Breast epithelium (tissue), 3 donors: ENCODE measurements at regions not wholly inside any gene's neighbourhood (a gene's known extent, or its start where the extent isn't known, plus 50 kb on each side); places are given as distances from the start of the nearest gene placed in this dataset.
"Not testable (repeated sequence)": the region's sequence is repeated elsewhere in the genome, so short reads cannot be mapped to it uniquely, and the experiment has no call there.

Source experiments
- CTCF ChIP-seq, 3 donors: fragments of 450-650 bp; IDR thresholded peaks; one replicate each; pipeline ENCODE4 v1.5.1; 2016 to 2017; ENCODE audit warnings: antibody characterized with exemption in 3 of 3, mild to moderate bottlenecking in 3 of 3, moderate library complexity in 3 of 3
- POLR2A ChIP-seq: fragments of 450-650 bp; IDR thresholded peaks from one replicate; pipeline ENCODE4 v1.6.1; 2016; ENCODE audit warnings: antibody characterized with exemption, mild to moderate bottlenecking, moderate library complexity

- not testable (repeated sequence) for TF ChIP-seq POLR2A; CTCF (IDR thresholded peaks at IDR 0.05)
Measured at GRCh38 chr2:230627091-230627490, 85.6 kb upstream of the CAB39 start.
